ENCODE measurements at regions not wholly inside any gene's neighbourhood (a gene's known extent, or its start where the extent isn't known, plus 50 kb on each side); places are given as distances from the start of the nearest gene placed in this dataset.

- TF ChIP-seq TCF7 (IDR thresholded peaks at IDR 0.05; ENCODE audit: borderline replicate concordance) (no peak), CTCF (IDR thresholded peaks at IDR 0.05 in 2 of 3, conservative IDR thresholded peaks at IDR 0.05 in 1 of 3; ENCODE audit: control insufficient read depth in 2 of 3, extremely low read depth in 1 of 3, insufficient read depth in 1 of 3, low read depth in 3 of 3, low read length in 3 of 3) (no peak), MTA3 (IDR thresholded peaks at IDR 0.05; ENCODE audit: borderline replicate concordance, low read length) (no peak), BRCA1 (IDR thresholded peaks at IDR 0.05; ENCODE audit: low read depth, low read length) (no peak), POLR2A (IDR thresholded peaks at IDR 0.05; ENCODE audit: low read depth, low read length) (no peak), SMC3 (IDR thresholded peaks at IDR 0.05; ENCODE audit: borderline replicate concordance, low read length) (no peak), ZNF592 (IDR thresholded peaks at IDR 0.05) (no peak), NR2C2 (IDR thresholded peaks at IDR 0.05; ENCODE audit: borderline replicate concordance, control insufficient read depth, insufficient read length, low read depth) (no peak)
Measured at GRCh38 chr22:44592824-44593148, 94.8 kb upstream of the RTL6 start.
